Upper lobe of left lung (tissue), 4 donors: ENCODE measurements at regions not wholly inside any gene's neighbourhood (a gene's known extent, or its start where the extent isn't known, plus 50 kb on each side); places are given as distances from the start of the nearest gene placed in this dataset.

Experiments used
- POLR2A ChIP-seq, 4 donors: fragments of 450-650 bp; IDR thresholded peaks; one replicate each; pipeline ENCODE4 v1.5.1; 2016 to 2017; ENCODE audit warnings: antibody characterized with exemption in 4 of 4, mild to moderate bottlenecking in 2 of 4
- TF ChIP-seq, protein P1 (sequence below), 6 experiments: fragments of 450-650 bp in 4 of 6; fragments of 200-600 bp in 2 of 6; sonication (generic) in 2 of 6; IDR thresholded peaks; one replicate each; pipeline ENCODE4 v1.5.1; 2016 to 2019; ENCODE audit warnings: antibody characterized with exemption in 6 of 6

DNA sequence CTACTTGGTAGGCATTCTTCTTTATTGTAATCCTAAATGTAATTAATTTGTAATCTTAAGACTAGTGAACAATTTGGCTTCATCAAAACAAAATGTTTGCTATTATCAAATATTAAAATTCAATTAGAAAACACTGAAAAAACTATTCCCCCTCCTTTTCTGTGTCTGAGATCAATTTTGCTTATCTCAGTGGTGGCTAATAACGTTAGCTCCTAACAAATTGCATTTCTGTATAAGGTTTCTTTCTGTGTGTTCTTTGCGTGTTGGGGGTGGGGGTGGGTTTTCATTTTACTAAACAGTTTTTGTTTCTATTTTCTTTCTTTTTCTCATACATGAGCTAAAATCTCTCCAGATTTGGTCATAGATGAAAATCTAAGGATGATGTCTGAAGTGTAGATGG lies 54.0 kb upstream of the EYA4 start:
- TF ChIP-seq POLR2A (IDR thresholded peaks at IDR 0.05) = no peak
- TF ChIP-seq, protein P1, sequence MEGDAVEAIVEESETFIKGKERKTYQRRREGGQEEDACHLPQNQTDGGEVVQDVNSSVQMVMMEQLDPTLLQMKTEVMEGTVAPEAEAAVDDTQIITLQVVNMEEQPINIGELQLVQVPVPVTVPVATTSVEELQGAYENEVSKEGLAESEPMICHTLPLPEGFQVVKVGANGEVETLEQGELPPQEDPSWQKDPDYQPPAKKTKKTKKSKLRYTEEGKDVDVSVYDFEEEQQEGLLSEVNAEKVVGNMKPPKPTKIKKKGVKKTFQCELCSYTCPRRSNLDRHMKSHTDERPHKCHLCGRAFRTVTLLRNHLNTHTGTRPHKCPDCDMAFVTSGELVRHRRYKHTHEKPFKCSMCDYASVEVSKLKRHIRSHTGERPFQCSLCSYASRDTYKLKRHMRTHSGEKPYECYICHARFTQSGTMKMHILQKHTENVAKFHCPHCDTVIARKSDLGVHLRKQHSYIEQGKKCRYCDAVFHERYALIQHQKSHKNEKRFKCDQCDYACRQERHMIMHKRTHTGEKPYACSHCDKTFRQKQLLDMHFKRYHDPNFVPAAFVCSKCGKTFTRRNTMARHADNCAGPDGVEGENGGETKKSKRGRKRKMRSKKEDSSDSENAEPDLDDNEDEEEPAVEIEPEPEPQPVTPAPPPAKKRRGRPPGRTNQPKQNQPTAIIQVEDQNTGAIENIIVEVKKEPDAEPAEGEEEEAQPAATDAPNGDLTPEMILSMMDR (IDR thresholded peaks at IDR 0.05) = no peak
